Peyer's patch (tissue), 4 donors: ENCODE measurements at regions not wholly inside any gene's neighbourhood (a gene's known extent, or its start where the extent isn't known, plus 50 kb on each side); places are given as distances from the start of the nearest gene placed in this dataset.

ENCODE experiments used
- DNase-seq, 3 donors: peaks; one replicate each; pipeline ENCODE4 v3.0.0-alpha.2; 2017 to 2019
- H3K27ac ChIP-seq, 4 donors: fragments of 200-600 bp; sonication (generic); one replicate each; pipeline ENCODE4 v1.5.1; 2016 to 2019
- H3K27me3 ChIP-seq, 2 donors: fragments of 200-600 bp; sonication (generic); one replicate each; pipeline ENCODE4 v1.5.1; 2019
- H3K36me3 ChIP-seq, 3 donors: fragments of 200-600 bp; sonication (generic); one replicate each; pipeline ENCODE4 v1.5.1; 2016 to 2019
- H3K4me1 ChIP-seq, 4 donors: fragments of 200-600 bp; sonication (generic); one replicate each; pipeline ENCODE4 v1.5.1; 2016 to 2019
- H3K4me3 ChIP-seq, 4 donors: fragments of 200-600 bp; sonication (generic); 1 replicate in 3 of 4; 2 replicates in 1 of 4; pipeline ENCODE4 v1.5.1; 2016 to 2019; ENCODE audit warnings: mild to moderate bottlenecking in 1 of 4
- H3K9me3 ChIP-seq, 4 donors: fragments of 200-600 bp; sonication (generic); one replicate each; pipeline ENCODE4 v1.5.1; 2016 to 2019; ENCODE audit warnings: mild to moderate bottlenecking in 1 of 4
- POLR2A ChIP-seq, 2 donors: fragments of 450-650 bp; IDR thresholded peaks; one replicate each; pipeline ENCODE4 v1.5.1; 2017; ENCODE audit warnings: antibody characterized with exemption in 2 of 2, mild to moderate bottlenecking in 2 of 2, moderate library complexity in 2 of 2
- TF ChIP-seq, protein P1 (sequence below), 6 experiments: fragments of 450-650 bp in 4 of 6; fragments of 200-600 bp in 2 of 6; sonication (generic) in 1 of 6; IDR thresholded peaks; one replicate each; pipeline ENCODE4 v1.5.1; 2017 to 2019; ENCODE audit warnings: antibody characterized with exemption in 6 of 6, mild to moderate bottlenecking in 3 of 6, moderate library complexity in 1 of 6

DNA sequence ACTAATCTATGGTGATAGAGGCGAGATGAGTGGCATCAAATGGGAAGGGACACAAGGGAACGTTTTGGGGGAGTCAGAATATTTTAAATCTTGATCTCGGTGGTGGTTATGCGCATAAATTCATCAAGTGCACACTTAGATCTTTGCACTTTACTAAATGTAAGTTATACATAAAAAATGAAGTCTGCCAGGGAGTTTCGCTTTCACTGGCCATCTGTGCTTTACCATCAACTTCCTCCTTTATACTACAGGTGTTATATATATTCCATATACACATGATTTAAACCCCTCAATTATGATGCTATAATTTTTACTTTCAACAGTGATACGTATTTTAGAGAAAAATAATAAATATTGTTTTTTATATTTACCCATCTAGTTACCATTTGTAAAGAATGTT, 97.6 kb upstream of the AKIRIN2 start:
- H3K4me3 ChIP-seq = peak overlapping the region in 1 of 4 donors; percentile 15
- H3K27me3 ChIP-seq = no peaks in the 10 kb centered on the region
- no peak for TF ChIP-seq POLR2A (IDR thresholded peaks at IDR 0.05)
- TF ChIP-seq, protein P1, sequence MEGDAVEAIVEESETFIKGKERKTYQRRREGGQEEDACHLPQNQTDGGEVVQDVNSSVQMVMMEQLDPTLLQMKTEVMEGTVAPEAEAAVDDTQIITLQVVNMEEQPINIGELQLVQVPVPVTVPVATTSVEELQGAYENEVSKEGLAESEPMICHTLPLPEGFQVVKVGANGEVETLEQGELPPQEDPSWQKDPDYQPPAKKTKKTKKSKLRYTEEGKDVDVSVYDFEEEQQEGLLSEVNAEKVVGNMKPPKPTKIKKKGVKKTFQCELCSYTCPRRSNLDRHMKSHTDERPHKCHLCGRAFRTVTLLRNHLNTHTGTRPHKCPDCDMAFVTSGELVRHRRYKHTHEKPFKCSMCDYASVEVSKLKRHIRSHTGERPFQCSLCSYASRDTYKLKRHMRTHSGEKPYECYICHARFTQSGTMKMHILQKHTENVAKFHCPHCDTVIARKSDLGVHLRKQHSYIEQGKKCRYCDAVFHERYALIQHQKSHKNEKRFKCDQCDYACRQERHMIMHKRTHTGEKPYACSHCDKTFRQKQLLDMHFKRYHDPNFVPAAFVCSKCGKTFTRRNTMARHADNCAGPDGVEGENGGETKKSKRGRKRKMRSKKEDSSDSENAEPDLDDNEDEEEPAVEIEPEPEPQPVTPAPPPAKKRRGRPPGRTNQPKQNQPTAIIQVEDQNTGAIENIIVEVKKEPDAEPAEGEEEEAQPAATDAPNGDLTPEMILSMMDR (IDR thresholded peaks at IDR 0.05) = no peak
- peak in 1 of 3 donors; percentile 27 for DNase-seq
- H3K4me1 ChIP-seq = peaks cover 0 to 3% (median 0%) of the 10 kb centered on the region in 4 donors
- H3K9me3 ChIP-seq = no peaks in the 10 kb centered on the region
- no peak overlapping the region for H3K27ac ChIP-seq
- H3K36me3 ChIP-seq = no peaks in the 10 kb centered on the region

DNA sequence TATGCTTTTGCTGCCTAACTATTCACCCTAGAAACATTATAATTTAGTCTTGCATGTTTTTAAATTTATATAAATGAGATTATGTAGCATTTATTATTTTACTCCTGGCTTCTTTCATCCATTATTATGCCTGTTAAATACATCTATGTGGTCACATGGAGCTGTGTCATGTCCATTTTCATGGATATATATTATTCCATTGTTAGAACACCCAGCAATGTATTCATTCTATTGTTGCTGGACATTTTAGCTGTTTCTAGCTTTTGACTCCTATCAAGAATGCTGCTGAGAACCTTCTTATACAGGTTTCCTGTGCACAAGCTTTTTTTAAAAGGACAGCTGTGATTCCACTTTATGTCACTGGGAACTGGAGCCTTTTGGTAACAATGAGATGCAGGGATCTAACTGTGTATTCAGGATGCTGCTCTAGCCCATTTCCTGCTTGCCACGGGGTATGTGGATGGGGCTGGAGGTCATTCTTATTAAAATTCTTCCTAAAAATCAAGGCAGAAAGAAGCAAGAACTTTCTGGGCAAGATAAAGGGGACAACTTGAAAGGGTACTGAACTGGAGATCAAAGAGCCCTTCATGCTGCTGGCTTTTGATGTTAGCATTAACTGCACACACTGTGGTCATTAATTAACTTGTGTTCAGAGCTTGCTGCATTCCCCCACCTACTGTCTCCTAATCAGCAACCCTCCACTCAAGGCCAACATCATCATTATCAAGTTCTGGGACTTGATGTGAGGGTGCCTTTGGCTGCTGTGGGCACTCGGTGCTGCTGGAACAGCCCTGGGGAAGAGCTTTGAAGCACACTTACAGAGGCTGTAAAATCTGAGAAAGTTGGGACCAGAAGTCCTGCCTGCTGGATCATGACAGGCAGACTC, 96.6 kb upstream of the AKIRIN2 start:
- peaks cover 0 to 3% (median 0%) of the 10 kb centered on the region in 4 donors for H3K4me1 ChIP-seq
- DNase-seq = no peak
- H3K27me3 ChIP-seq = no peaks in the 10 kb centered on the region
- H3K36me3 ChIP-seq = no peaks in the 10 kb centered on the region
- no peaks in the 10 kb centered on the region for H3K9me3 ChIP-seq
- TF ChIP-seq POLR2A (IDR thresholded peaks at IDR 0.05) = no peak
- TF ChIP-seq, protein P1 (IDR thresholded peaks at IDR 0.05) = no peak
- peak overlapping the region in 1 of 4 donors; percentile 6 for H3K27ac ChIP-seq
- no peak overlapping the region for H3K4me3 ChIP-seq

- H3K9me3 ChIP-seq = no peaks in the 10 kb centered on the region
- H3K4me1 ChIP-seq = peaks cover 0 to 7% (median under 1%) of the 10 kb centered on the region in 4 donors
- peak in 1 of 2 donors; percentile 11 for TF ChIP-seq POLR2A (IDR thresholded peaks at IDR 0.05)
- TF ChIP-seq, protein P1 (IDR thresholded peaks at IDR 0.05) = no peak
- no peaks in the 10 kb centered on the region for H3K27me3 ChIP-seq
- peak in 1 of 3 donors; percentile 77 for DNase-seq
- H3K4me3 ChIP-seq = no peak overlapping the region
- H3K27ac ChIP-seq = peak overlapping the region in 1 of 4 donors; percentile 56
- no peaks in the 10 kb centered on the region for H3K36me3 ChIP-seq
Measured at GRCh38 chr6:87794922-87795885, 93.2 kb upstream of the AKIRIN2 start.

DNA sequence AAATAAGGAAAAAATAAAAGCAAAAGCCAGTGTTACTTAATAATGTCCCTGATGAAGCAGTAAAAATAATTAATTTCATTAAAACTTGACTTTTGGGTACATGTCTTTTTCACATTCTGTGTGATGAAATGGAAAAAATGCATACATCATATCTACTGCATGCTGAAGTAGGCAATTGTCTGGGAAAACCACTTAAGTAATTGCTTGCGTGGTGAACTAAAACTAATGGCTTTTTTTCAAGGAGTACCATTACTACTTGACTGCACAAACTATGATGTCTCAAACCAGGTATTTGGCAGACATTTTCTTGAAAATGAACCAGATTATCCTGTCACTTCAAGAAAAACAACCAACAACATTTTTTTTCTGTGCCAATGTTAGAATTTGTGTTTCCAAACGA, 91.3 kb upstream of the AKIRIN2 start:
- H3K9me3 ChIP-seq = no peaks in the 10 kb centered on the region
- no peak for DNase-seq
- H3K36me3 ChIP-seq = no peaks in the 10 kb centered on the region
- H3K27ac ChIP-seq = no peak overlapping the region
- no peak overlapping the region for H3K4me3 ChIP-seq
- peaks cover 0 to 7% (median 3%) of the 10 kb centered on the region in 4 donors for H3K4me1 ChIP-seq
- H3K27me3 ChIP-seq = no peaks in the 10 kb centered on the region
- TF ChIP-seq, protein P1 (IDR thresholded peaks at IDR 0.05) = no peak
- TF ChIP-seq POLR2A (IDR thresholded peaks at IDR 0.05) = no peak

GRCh38 chr6:87791982-87792381, 89.9 kb upstream of the AKIRIN2 start:
- H3K4me1 ChIP-seq = peaks cover 0 to 7% (median 3%) of the 10 kb centered on the region in 4 donors
- H3K9me3 ChIP-seq = no peaks in the 10 kb centered on the region
- no peak overlapping the region for H3K4me3 ChIP-seq
- no peak for TF ChIP-seq POLR2A (IDR thresholded peaks at IDR 0.05)
- TF ChIP-seq, protein P1 (IDR thresholded peaks at IDR 0.05) = no peak
- no peaks in the 10 kb centered on the region for H3K36me3 ChIP-seq
- DNase-seq = no peak
- H3K27me3 ChIP-seq = no peaks in the 10 kb centered on the region
- H3K27ac ChIP-seq = no peak overlapping the region
